ENCODE measurements at regions not wholly inside any gene's neighbourhood (a gene's known extent, or its start where the extent isn't known, plus 50 kb on each side); places are given as distances from the start of the nearest gene placed in this dataset.

DNA sequence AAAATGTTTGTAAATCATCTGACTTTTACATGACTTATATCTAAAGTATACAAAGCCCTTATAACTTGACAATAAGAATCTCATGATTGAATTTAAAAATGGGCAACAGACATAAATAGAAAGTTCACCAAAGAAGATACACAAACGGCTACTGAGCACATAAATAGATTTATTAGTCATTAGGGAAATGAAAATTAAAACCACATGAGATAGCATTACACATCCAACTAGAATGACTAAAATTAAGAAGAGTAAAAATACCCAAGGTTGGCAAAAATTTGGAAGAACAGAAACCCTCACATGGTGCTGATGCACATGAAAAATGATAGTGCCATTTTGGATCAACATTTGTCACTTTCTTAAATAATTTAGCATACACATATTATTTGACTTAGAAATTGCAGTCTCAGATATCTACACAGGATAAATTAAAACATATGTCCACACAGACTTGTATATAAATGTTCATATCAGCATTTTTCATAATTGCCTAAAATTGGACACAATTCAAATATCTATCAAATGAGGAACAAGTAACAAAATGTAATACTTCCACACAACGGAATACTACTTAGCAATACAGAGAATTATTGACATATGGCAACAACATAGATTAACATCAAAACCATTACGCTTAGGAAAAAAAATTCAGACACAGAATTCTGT lies 359.1 kb upstream of the DAB2 start:
- DNase-seq (ENCODE audit: low spot score): no peak
- no peak overlapping the region for H3K27ac ChIP-seq
- H3K4me3 ChIP-seq: no peak overlapping the region
- TF ChIP-seq, protein P1, sequence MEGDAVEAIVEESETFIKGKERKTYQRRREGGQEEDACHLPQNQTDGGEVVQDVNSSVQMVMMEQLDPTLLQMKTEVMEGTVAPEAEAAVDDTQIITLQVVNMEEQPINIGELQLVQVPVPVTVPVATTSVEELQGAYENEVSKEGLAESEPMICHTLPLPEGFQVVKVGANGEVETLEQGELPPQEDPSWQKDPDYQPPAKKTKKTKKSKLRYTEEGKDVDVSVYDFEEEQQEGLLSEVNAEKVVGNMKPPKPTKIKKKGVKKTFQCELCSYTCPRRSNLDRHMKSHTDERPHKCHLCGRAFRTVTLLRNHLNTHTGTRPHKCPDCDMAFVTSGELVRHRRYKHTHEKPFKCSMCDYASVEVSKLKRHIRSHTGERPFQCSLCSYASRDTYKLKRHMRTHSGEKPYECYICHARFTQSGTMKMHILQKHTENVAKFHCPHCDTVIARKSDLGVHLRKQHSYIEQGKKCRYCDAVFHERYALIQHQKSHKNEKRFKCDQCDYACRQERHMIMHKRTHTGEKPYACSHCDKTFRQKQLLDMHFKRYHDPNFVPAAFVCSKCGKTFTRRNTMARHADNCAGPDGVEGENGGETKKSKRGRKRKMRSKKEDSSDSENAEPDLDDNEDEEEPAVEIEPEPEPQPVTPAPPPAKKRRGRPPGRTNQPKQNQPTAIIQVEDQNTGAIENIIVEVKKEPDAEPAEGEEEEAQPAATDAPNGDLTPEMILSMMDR (IDR thresholded peaks at IDR 0.05): no peak

DNA sequence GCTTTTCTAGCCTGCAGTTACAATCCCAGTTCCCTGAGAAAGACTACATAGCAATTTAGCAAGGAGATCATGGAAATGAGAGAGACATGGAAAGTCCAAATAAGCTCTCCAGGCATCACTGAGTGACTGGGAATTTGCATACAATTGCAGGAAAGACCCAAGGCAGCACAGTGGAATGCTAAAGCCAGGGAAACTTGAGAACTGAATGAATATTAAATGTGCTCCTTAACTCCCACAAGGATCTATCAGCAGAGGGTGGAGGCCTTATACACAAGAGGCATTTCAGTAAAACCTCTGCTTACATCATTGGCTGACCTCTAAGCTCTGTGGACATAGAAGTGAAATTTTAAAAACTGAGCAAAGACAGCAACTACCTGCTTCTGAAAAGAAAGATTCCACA lies 355.6 kb upstream of the DAB2 start:
- Histone ChIP-seq H3K27ac (no peak overlapping the region), H3K4me3 (no peak overlapping the region)
- no peak for DNase-seq (ENCODE audit: low spot score)
- TF ChIP-seq, protein P1 (IDR thresholded peaks at IDR 0.05): no peak

DNA sequence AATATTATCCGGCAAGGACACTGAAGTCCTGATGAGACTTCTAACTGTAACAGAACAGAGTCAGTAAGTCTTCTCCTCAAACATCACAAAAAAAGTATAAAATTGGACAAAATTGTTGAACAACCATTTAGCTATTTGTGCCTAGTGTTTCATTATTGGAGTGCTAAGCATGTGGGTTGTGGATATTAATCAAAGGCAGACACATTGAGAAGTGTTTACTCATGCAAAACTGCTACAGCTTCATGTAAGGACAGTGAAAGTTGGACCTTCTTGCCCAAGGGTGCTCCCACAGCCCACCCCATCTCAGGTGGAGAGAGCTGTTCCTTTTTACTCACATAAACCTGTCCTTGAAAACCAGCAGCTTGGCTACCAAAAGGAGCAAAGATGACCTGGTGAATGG lies 355.1 kb upstream of the DAB2 start:
- H3K4me3 ChIP-seq: no peak overlapping the region
- TF ChIP-seq, protein P1 (IDR thresholded peaks at IDR 0.05): no peak
- DNase-seq (ENCODE audit: low spot score): no peak
- no peak overlapping the region for H3K27ac ChIP-seq

DNA sequence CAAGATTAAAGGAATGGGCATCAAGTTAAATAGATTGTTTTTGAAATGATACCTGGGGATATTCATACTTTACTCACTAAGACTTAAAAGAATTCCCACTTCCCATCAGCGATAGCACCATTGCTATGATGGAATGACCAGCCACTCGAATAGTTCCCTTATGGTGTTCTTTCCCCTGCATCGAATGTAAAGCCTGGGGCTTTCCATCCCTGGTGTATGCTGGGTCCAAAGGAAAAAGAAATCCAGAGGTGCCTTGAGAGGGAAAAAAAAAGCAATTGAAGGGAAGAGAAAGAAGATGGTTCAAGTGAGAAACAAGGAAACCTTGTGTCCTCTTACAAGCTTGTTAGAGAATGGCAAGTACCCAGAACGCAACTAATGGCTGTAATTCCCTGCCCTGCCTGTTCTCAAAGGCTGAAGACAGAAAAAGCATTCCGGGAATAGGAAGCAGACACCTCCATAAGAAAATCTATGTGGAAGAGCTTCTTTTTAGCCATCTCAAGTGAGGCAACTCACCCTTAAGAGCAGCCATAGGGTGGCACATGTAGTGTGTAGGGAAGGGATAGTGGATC lies 351.1 kb upstream of the DAB2 start:
- H3K27ac ChIP-seq: no peak overlapping the region
- TF ChIP-seq, protein P1 (IDR thresholded peaks at IDR 0.05): no peak
- no peak for DNase-seq (ENCODE audit: low spot score)
- H3K4me3 ChIP-seq: no peak overlapping the region

DNA sequence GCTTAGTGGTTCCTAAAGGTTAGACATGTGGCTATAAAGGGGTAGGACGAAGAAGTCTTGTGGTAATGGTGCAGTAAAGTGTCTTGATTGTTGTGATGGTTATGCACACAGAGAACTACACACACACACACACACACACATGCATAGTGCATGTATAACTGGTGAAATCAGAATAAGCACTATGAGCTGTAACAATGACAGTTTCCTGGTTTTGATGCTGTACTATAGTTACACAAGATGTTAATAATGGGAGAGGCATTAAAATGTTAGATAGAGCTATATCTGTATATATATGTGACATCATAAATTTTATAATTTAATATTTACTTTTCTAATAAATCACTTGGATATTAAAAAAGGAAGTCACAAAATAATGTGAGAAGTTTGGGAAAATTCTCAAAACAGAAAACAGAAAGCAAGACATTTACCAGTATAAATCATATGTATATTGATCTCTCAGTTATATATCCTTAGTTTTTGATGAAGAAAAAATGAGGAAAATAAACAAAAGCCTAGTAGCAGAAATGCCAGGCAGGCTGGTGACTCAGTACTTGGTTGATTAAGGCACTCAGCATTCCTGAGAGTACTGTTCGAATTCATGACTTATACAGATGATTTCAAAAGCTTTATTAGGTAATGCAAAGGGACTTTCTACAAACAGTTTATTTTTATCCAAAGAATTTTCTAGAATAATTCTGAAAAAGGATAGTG lies 350.5 kb upstream of the DAB2 start:
- H3K4me3 ChIP-seq: no peak overlapping the region
- no peak for DNase-seq (ENCODE audit: low spot score)
- H3K27ac ChIP-seq: no peak overlapping the region
- TF ChIP-seq, protein P1 (IDR thresholded peaks at IDR 0.05): no peak

DNA sequence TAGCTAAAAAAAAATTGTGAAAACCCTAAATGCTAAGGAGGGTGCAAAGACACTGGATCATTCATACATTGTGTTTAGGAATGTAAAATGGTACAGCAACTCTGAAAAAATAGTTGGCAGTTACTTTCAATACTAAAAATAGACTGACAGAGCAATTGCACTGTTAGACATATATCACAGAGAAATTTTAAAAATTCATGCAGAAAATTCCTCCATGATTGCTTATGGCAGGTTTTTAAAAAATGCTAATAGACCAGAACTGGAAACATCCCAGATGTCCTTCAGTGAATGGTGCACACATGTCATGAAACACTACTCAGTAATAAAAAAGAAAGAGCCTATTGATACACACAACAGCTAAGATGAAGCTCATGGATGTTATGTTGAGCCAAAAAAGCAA lies 349.8 kb upstream of the DAB2 start:
- Histone ChIP-seq H3K4me3 (no peak overlapping the region), H3K27ac (no peak overlapping the region)
- DNase-seq (ENCODE audit: low spot score): no peak
- TF ChIP-seq, protein P1 (IDR thresholded peaks at IDR 0.05): no peak

DNA sequence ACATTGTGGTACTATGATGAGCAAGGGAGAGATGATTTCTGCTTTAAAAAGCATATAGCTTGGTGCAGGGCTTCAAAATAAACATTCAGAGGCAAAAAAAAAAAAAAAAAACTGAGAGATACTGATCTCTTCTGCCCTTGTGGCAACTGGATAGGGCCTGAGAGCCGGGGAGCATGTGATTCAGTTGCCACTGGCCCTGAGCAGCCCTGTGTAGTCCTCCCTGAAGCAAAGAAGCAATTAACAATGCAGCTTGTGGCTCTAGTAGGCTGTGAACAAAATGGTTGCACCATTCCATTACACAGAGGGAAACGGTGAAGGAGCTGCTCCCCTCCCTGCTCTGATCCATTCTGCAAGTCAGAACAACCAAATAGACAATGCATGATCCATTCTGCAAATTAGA lies 347.5 kb upstream of the DAB2 start:
- DNase-seq (ENCODE audit: low spot score): no peak
- H3K4me3 ChIP-seq: no peak overlapping the region
- no peak overlapping the region for H3K27ac ChIP-seq
- TF ChIP-seq, protein P1 (IDR thresholded peaks at IDR 0.05): no peak

All from coronary artery (tissue), 2 donors.